ENCODE measurements at regions not wholly inside any gene's neighbourhood (a gene's known extent, or its start where the extent isn't known, plus 50 kb on each side); places are given as distances from the start of the nearest gene placed in this dataset.

DNA sequence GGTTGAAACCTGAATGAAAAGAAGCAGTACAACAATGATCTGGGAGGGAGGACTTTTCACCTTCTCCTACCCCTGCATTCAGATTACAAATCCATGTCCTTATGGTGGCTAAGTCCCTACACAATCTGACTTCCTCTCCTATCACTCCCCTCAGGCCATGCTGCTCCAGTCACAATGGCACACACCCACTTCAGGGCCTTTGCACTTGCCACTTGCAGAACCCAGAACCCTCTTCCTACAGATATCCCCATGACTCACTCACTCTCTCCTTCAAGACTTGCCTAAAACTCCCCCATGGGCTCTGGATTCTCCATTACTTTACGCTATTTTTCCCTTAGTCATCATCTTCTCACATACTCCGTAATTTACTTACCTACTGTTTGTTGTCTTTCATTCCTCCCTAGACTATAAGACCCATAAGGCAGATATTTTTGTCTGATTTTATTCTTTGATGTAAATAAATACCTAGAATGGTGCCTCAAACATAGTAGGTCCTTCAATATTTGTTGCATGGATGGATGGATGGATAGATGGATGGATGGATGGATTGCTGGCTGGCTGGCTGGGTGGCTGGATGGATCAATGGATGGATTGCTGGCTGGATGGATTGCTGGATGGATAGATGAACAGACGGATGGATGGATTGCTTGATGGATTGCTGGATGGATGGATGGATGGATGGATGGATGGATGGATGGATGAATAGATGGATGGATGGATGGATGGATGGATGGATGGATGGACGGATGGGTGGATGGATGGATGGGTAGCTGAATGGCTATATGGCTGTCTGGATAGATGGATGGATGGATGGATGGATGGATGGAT, 94.7 kb upstream of the NAV2 start:
- TF ChIP-seq POLR2A (IDR thresholded peaks at IDR 0.05; ENCODE audit: extremely low read depth, insufficient read length) (no peak), MYC (IDR thresholded peaks at IDR 0.05; ENCODE audit: low read depth, low read length) (no peak)
- TF ChIP-seq, protein P1, sequence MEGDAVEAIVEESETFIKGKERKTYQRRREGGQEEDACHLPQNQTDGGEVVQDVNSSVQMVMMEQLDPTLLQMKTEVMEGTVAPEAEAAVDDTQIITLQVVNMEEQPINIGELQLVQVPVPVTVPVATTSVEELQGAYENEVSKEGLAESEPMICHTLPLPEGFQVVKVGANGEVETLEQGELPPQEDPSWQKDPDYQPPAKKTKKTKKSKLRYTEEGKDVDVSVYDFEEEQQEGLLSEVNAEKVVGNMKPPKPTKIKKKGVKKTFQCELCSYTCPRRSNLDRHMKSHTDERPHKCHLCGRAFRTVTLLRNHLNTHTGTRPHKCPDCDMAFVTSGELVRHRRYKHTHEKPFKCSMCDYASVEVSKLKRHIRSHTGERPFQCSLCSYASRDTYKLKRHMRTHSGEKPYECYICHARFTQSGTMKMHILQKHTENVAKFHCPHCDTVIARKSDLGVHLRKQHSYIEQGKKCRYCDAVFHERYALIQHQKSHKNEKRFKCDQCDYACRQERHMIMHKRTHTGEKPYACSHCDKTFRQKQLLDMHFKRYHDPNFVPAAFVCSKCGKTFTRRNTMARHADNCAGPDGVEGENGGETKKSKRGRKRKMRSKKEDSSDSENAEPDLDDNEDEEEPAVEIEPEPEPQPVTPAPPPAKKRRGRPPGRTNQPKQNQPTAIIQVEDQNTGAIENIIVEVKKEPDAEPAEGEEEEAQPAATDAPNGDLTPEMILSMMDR (IDR thresholded peaks at IDR 0.05; ENCODE audit: low read depth, low read length): no peak
- TF ChIP-seq, protein P2, sequence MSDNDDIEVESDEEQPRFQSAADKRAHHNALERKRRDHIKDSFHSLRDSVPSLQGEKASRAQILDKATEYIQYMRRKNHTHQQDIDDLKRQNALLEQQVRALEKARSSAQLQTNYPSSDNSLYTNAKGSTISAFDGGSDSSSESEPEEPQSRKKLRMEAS (IDR thresholded peaks at IDR 0.05; ENCODE audit: low read depth, low read length): no peak

Data from NB4 (cell line).